ENCODE measurements at regions not wholly inside any gene's neighbourhood (a gene's known extent, or its start where the extent isn't known, plus 50 kb on each side); places are given as distances from the start of the nearest gene placed in this dataset.
"Not testable (repeated sequence)": the region's sequence is repeated elsewhere in the genome, so short reads cannot be mapped to it uniquely, and the experiment has no call there.

DNA sequence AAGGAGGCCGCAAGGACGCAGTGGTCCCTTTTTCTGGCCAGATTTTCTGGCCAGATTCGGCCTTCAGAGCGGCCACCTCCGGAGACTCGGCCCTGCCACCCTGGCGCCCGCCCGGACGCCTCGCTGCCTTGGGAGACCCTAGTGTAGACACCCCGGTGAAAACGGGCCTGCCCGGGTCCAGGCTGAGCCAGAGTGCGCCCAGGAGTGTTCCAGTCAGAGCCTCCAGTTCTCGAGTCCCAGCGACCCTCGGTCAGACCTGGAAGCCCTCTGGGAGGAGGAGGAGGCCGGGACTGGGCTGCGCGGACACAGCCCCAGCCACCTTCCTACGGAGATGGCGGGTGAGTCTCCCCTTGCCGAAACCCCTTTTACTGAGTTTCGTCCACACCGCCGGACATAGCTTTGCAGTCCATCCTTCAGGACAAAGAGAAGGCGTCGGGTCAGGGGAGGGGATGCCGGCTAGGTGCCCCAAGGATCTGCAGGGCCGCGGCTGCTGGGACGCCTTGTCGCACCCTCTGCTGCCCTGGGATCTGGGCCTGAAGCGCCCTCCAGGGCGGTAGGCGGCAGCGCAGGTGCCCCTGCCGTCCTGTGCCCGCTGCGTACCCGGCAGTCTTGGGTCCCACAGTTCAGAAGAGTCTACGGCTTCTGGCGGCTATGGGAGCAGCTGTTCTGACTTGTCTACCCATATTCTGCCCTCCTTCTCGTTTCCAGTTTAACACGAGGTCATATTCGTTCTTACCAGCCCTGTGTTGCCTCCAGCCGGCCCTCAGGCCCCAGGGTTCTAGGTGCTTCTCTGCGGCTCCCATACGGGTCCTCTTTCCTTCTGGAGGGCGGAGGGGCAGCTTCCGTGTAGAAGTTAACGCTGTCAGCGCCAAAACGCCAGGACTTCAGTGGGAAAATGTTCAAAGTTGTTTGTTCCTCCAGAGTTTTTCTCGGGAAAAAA is 1771.7 kb upstream of the CDH9 start:
- DNase-seq, result no peak
- Histone ChIP-seq H3K9me3 (no peaks in the 10 kb centered on the region), H3K4me1 (no peaks in the 10 kb centered on the region)

DNA sequence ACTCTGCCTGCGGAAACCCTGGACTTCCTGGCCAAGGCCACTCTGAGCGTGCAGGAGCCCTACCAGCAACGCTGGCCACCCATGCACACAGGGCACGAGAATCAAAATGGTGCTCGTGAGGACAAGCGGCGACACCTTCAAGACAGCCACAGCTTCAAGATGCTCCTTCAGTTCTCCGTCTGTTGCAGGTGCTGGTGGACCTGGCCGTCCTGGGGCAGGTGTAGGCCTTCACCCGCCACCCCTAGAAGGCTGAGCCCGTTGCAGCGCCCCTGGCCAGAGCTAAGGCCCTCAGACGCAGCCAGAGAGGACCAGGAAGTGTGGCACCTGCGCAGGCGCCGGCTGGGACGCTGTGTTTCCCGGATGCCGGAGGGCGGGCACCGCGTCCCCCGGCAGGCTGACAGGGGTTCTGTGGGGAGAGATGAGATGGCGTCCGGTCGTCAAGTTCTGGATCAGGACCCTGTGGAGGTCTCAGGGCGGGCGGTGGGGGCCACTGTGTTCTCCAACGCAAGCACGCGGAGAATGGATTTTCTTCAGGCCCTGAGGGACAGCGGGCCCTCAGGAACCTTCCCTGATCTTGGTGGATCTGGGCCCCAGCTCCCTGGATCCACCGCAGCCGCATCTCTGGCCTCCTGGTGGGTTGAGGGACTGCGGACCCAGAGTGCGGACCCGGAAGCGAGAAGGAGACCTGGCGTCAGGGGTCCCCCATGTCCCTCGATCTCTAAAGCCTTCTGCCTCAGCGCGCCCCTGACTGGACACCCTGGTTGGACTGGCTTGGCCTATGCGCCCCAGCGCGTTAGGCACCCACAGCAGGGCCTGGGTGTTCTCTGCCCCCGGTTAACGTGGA is 1770.8 kb upstream of the CDH9 start:
- H3K4me1 ChIP-seq, result no peaks in the 10 kb centered on the region
- H3K9me3 ChIP-seq, result no peaks in the 10 kb centered on the region
- no peak overlapping the region for H3K27ac ChIP-seq
- H3K27me3 ChIP-seq, result no peaks in the 10 kb centered on the region
- DNase-seq, result no peak
- no peak overlapping the region for H3K4me3 ChIP-seq
- H3K36me3 ChIP-seq, result no peaks in the 10 kb centered on the region
- no peak for TF ChIP-seq POLR2A (IDR thresholded peaks at IDR 0.05)
- TF ChIP-seq, protein P1, sequence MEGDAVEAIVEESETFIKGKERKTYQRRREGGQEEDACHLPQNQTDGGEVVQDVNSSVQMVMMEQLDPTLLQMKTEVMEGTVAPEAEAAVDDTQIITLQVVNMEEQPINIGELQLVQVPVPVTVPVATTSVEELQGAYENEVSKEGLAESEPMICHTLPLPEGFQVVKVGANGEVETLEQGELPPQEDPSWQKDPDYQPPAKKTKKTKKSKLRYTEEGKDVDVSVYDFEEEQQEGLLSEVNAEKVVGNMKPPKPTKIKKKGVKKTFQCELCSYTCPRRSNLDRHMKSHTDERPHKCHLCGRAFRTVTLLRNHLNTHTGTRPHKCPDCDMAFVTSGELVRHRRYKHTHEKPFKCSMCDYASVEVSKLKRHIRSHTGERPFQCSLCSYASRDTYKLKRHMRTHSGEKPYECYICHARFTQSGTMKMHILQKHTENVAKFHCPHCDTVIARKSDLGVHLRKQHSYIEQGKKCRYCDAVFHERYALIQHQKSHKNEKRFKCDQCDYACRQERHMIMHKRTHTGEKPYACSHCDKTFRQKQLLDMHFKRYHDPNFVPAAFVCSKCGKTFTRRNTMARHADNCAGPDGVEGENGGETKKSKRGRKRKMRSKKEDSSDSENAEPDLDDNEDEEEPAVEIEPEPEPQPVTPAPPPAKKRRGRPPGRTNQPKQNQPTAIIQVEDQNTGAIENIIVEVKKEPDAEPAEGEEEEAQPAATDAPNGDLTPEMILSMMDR (IDR thresholded peaks at IDR 0.05), result no peak

More for the DNA sequence above, 1771.7 kb upstream of the CDH9 start:
- Histone ChIP-seq H3K4me3 (no peak overlapping the region), H3K27ac (no peak overlapping the region), H3K36me3 (no peaks in the 10 kb centered on the region), H3K27me3 (no peaks in the 10 kb centered on the region)
- TF ChIP-seq, protein P1 (IDR thresholded peaks at IDR 0.05), result no peak
- TF ChIP-seq POLR2A (IDR thresholded peaks at IDR 0.05), result no peak

DNA sequence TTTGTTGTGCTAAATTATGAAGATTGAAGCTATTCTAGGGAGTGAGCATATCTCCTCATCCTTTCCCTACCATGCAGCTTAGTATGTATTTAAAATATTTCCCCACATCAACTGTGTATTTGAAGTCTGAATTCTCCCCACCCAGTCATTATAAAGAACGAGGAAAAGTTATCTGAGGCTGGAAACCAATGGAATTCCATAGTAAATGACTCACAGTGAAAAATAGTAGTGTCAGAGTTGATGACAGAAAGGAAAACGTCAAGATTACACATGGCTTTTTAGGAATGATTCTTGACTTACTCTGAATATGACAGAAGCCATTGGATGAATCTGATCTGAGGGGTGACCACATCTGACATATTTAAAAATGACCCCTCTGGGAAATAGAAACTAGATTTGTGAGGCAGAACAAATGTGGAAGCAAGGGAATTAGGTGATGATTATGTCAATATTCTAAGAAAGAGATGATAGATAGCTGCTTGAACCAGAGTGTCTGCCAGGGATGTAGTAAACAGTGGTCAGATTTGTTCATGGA is 1768.9 kb upstream of the CDH9 start:
- Histone ChIP-seq H3K27ac (no peak overlapping the region), H3K36me3 (no peaks in the 10 kb centered on the region), H3K4me3 (no peak overlapping the region), H3K27me3 (no peaks in the 10 kb centered on the region), H3K4me1 (no peaks in the 10 kb centered on the region), H3K9me3 (no peaks in the 10 kb centered on the region)
- TF ChIP-seq, protein P1 (IDR thresholded peaks at IDR 0.05), result no peak
- no peak for TF ChIP-seq POLR2A (IDR thresholded peaks at IDR 0.05)
- no peak for DNase-seq

DNA sequence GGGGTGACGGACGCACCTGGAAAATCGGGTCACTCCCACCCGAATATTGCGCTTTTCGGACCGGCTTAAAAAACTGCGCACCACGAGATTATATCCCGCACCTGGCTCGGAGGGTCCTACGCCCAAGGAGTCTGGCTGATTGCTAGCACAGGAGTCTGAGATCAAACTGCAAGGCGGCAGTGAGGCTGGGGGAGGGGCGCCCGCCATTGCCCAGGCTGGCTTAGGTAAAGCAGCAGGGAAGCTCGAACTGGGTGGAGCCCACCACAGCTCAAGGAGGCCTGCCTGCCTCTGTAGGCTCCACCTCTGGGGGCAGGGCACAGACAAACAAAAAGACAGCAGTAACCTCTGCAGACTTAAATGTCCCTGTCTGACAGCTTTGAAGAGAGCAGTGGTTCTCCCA is 1760.6 kb upstream of the CDH9 start:
- H3K4me3 ChIP-seq, H3K9me3 ChIP-seq, H3K36me3 ChIP-seq, H3K4me1 ChIP-seq, H3K27ac ChIP-seq, H3K27me3 ChIP-seq, DNase-seq: not testable (repeated sequence)

DNA sequence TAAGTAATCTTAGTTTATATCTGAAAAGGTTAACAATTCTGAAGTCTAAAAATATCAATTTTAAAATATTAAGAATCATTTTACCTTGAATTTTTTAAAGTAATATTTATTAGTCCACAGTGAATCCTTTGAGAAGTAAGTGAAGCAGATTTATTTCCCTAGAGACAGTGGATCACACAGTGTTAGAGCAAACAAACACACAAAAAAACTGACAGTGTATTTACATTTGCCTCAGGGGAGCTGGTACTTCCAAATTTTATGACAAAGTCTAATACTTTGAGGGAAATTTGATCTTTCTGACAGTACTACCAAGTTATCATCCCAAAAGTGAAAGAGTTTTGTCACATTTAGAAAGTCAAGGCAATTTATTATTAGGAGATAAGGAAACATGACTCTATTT is 1750.6 kb upstream of the CDH9 start:
- no peak for TF ChIP-seq POLR2A (IDR thresholded peaks at IDR 0.05)
- TF ChIP-seq, protein P1 (IDR thresholded peaks at IDR 0.05), result no peak
- no peaks in the 10 kb centered on the region for H3K4me1 ChIP-seq
- no peak for DNase-seq
- no peak overlapping the region for H3K27ac ChIP-seq
- no peaks in the 10 kb centered on the region for H3K9me3 ChIP-seq
- H3K36me3 ChIP-seq, result no peaks in the 10 kb centered on the region
- no peak overlapping the region for H3K4me3 ChIP-seq
- H3K27me3 ChIP-seq, result no peaks in the 10 kb centered on the region

Measured in Peyer's patch (tissue), 4 donors.